ENCODE measurements at regions not wholly inside any gene's neighbourhood (a gene's known extent, or its start where the extent isn't known, plus 50 kb on each side); places are given as distances from the start of the nearest gene placed in this dataset.
"Not testable (repeated sequence)": the region's sequence is repeated elsewhere in the genome, so short reads cannot be mapped to it uniquely, and the experiment has no call there.

DNA sequence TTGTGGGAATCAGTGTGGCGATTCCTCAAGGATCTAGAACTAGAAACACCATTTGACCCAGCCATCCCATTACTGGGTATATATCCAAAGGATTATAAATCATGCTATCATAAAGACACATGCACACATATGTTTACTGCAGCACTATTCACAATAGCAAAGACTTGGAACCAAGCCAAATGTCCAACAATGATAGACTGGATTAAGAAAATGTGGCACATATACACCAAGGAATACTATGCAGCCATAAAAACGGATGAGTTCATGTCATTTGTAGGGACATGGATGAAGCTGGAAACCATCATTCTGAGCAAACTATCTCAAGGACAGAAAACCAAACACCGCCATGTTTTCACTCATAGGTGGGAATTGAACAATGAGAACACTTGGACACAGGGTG lies 250.9 kb upstream of the FGF13 start:
- TF ChIP-seq, protein P1, sequence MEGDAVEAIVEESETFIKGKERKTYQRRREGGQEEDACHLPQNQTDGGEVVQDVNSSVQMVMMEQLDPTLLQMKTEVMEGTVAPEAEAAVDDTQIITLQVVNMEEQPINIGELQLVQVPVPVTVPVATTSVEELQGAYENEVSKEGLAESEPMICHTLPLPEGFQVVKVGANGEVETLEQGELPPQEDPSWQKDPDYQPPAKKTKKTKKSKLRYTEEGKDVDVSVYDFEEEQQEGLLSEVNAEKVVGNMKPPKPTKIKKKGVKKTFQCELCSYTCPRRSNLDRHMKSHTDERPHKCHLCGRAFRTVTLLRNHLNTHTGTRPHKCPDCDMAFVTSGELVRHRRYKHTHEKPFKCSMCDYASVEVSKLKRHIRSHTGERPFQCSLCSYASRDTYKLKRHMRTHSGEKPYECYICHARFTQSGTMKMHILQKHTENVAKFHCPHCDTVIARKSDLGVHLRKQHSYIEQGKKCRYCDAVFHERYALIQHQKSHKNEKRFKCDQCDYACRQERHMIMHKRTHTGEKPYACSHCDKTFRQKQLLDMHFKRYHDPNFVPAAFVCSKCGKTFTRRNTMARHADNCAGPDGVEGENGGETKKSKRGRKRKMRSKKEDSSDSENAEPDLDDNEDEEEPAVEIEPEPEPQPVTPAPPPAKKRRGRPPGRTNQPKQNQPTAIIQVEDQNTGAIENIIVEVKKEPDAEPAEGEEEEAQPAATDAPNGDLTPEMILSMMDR (IDR thresholded peaks at IDR 0.05), result not testable (repeated sequence)
- not testable (repeated sequence) for TF ChIP-seq POLR2A (IDR thresholded peaks at IDR 0.05)

Data from esophagus squamous epithelium (tissue), 4 donors.